ENCODE measurements at regions not wholly inside any gene's neighbourhood (a gene's known extent, or its start where the extent isn't known, plus 50 kb on each side); places are given as distances from the start of the nearest gene placed in this dataset.
A peak's percentile ranks its signal among the peaks of the same experiment; 100 is the strongest.

- DNase-seq (ENCODE audit: low spot score in 2 of 2) (no peak), FAIRE-seq (no peak)
These were observed 549.0 kb upstream of the PKDCC start for GRCh38 chr2:41498781-41499180.

GRCh38 chr2:41500895-41501294 is 546.9 kb upstream of the PKDCC start:
- DNase-seq (ENCODE audit: low spot score in 2 of 2) (no peak), FAIRE-seq (no peak)

GRCh38 chr2:41502752-41503151 is 545.1 kb upstream of the PKDCC start:
- no peak for DNase-seq (ENCODE audit: low spot score in 2 of 2)
- FAIRE-seq, result no peak

- FAIRE-seq (no peak), DNase-seq (ENCODE audit: low spot score in 2 of 2) (no peak)
These were observed 543.3 kb upstream of the PKDCC start for GRCh38 chr2:41504532-41504931.

- FAIRE-seq, result no peak
- DNase-seq (ENCODE audit: low spot score in 2 of 2), result no peak
These were observed 537.7 kb upstream of the PKDCC start for GRCh38 chr2:41510108-41510507.

- FAIRE-seq, result no peak
- DNase-seq (ENCODE audit: low spot score in 2 of 2), result no peak
These were observed 526.6 kb upstream of the PKDCC start for GRCh38 chr2:41521211-41521610.

- DNase-seq (ENCODE audit: low spot score in 2 of 2), result no peak
- FAIRE-seq, result peak; percentile 37
These were observed 520.1 kb upstream of the PKDCC start for GRCh38 chr2:41527525-41528323.

- no peak for FAIRE-seq
- no peak for DNase-seq (ENCODE audit: low spot score in 2 of 2)
These were observed 512.2 kb upstream of the PKDCC start for GRCh38 chr2:41535575-41535974.

GRCh38 chr2:41540272-41540998 is 507.4 kb upstream of the PKDCC start:
- no peak for FAIRE-seq
- no peak for DNase-seq (ENCODE audit: low spot score in 2 of 2)

GRCh38 chr2:41543726-41544125 is 504.1 kb upstream of the PKDCC start:
- FAIRE-seq (no peak), DNase-seq (ENCODE audit: low spot score in 2 of 2) (no peak)

- FAIRE-seq, result no peak
- DNase-seq (ENCODE audit: low spot score in 2 of 2), result no peak
These were observed 503.1 kb upstream of the PKDCC start for GRCh38 chr2:41544709-41545108.

- FAIRE-seq (no peak), DNase-seq (ENCODE audit: low spot score in 2 of 2) (no peak)
These were observed 501.8 kb upstream of the PKDCC start for GRCh38 chr2:41546031-41546430.

- no peak for DNase-seq (ENCODE audit: low spot score in 2 of 2)
- no peak for FAIRE-seq
These were observed 479.2 kb upstream of the PKDCC start for GRCh38 chr2:41568648-41569047.

GRCh38 chr2:41572154-41572553 is 475.7 kb upstream of the PKDCC start:
- DNase-seq (ENCODE audit: low spot score in 2 of 2), result no peak
- no peak for FAIRE-seq

GRCh38 chr2:41576423-41576822 is 471.4 kb upstream of the PKDCC start:
- FAIRE-seq (no peak), DNase-seq (ENCODE audit: low spot score in 2 of 2) (no peak)

GRCh38 chr2:41579806-41580205 is 468.0 kb upstream of the PKDCC start:
- no peak for DNase-seq (ENCODE audit: low spot score in 2 of 2)
- no peak for FAIRE-seq

- DNase-seq (ENCODE audit: low spot score in 2 of 2) (no peak), FAIRE-seq (no peak)
These were observed 467.0 kb upstream of the PKDCC start for GRCh38 chr2:41580806-41581205.

- FAIRE-seq (no peak), DNase-seq (ENCODE audit: low spot score in 2 of 2) (no peak)
These were observed 452.6 kb upstream of the PKDCC start for GRCh38 chr2:41595240-41595639.

- DNase-seq (ENCODE audit: low spot score in 2 of 2) (no peak), FAIRE-seq (no peak)
These were observed 450.1 kb upstream of the PKDCC start for GRCh38 chr2:41597680-41598079.

GRCh38 chr2:41598161-41598894 is 449.5 kb upstream of the PKDCC start:
- no peak for DNase-seq (ENCODE audit: low spot score in 2 of 2)
- no peak for FAIRE-seq

GRCh38 chr2:41600460-41600859 is 447.4 kb upstream of the PKDCC start:
- DNase-seq (ENCODE audit: low spot score in 2 of 2), result no peak
- FAIRE-seq, result no peak
